ENCODE measurements at regions not wholly inside any gene's neighbourhood (a gene's known extent, or its start where the extent isn't known, plus 50 kb on each side); places are given as distances from the start of the nearest gene placed in this dataset.

DNA sequence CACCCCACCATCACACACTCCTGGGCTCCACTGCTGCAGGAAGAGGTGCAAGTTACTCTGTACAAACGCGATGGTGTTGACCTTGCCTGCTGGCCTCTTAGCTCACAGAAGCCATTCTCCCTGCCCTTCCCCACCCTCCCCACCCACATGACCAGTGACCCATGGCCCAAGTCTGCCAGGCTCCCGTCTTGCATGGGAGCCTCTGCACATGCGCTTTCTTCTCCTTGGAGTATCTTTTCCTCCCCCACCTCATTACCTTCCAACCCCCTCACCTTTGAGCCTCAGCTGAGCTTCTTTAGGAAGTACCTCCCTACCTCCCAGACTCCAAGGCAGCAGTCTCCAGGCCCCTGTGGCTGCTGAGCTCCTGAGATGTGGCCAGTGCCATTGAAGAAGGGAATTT is 337.7 kb upstream of the ZNF32 start:
- DNase-seq: no peak

DNA sequence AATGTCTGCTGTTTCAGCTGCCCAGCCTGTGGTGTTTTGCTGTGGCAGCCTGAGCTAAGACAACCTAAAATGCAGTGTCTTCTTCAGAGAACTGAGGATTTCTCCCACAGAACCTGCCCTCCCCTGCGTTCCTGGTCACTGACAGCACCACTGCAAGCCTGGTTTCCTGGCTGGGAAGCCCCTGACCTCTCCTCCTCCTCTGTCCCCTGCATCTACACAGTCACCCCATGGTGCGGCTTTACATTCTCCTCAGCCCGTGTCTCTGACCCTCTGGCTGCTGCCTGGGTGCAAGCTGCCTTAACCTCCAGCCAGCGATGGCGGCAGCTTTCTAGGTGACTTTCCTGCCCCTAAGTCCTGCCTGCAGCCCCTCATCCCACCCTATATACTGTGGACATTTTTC is 337.3 kb upstream of the ZNF32 start:
- peak; percentile 21 for DNase-seq

DNA sequence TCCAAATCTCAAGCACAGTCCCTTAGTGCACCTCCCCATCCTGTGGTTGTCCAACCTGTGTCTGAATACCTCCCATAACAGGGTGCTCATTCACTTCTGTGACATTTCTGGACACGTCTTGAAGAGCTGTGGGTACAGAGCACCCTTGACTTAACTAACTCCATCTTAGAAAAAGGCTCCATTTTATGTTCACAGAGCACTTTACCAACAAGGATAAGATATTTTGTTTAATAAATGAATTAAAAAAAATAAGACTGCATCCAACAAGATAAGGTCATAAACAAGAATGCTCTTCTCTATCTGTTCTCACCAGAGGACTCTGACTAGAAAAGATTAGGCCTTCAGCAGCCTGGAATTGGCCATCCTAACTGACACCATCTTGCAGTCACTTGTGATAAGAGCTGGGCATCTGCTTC is 335.2 kb upstream of the ZNF32 start:
- no peak for DNase-seq

DNA sequence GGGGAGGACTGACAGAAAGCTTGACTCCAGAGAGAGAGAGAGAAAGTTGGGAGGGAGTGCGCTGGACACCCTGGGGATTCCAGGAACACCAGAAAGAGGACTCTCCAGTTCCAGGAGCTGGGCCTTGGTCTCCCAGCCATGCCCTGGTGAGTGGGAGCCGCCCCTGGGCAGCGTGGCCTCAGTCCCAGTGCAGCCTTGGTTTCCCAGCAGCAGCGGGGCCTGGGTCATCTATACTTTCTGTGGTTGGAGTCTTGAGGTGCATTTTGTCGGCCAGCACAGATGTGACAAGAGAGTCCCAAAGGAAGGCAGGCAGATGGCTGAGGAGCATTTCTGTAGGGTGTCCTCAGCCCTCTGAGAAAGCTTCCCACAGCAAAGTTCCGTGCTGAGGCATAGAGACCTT is 334.7 kb upstream of the ZNF32 start:
- DNase-seq: peak; percentile 35

DNA sequence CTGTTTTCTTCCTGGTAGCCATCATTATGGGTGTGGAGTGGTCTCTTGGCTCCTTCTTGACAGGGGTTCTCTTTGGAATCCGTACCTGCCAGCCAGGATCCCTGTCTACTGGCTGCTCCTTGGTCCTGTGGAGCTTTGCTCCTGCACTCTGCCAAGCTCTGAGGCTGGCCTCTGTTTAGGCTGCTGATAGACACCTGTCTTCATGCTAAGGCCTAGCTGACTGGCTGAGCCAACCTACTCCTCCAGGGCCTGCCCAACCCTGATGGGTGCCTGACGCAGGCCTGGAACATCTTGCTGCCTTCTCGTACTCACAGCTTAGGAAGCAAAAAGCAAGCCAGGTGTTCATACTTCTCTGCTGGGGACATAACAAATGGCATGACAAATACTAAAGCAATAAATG is 333.6 kb upstream of the ZNF32 start:
- DNase-seq: peak; percentile 32

DNA sequence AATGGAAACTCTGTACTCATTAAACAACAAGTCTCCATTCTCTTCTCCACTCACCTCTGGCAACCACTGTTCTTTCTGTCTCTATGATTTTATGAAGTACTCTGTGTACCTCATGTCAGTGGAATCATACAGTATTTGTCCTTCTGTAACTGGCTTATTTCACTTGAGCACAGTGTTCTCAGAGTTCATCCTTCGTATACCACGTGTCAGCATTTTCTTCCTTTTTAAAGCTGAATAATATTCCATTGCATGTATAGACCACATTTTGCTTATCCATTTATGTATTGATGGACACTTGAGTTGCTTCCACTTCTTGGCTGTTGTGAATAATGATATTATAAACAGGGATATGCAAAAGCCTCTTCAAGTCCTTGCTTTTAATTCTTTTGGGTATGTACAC is 333.0 kb upstream of the ZNF32 start:
- no peak for DNase-seq

DNA sequence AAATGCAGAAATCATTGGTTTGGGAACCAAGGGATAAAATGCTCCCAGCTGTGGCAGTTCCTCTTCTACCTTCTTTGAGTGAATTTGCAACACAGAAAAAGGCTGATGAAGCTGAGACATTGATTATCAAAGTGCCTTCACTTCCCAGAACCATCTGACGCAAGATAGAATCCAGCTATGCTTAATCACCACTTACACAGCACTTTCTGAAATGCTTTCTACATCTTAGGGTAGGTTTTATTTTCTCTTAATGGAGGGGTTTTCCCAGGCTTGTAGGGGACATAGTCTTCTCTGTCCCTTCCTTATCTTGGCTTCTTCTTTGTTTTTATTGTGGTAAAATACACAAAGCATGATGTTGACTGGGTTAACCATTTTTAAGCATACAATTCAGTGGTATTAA is 332.6 kb upstream of the ZNF32 start:
- no peak for DNase-seq

DNA sequence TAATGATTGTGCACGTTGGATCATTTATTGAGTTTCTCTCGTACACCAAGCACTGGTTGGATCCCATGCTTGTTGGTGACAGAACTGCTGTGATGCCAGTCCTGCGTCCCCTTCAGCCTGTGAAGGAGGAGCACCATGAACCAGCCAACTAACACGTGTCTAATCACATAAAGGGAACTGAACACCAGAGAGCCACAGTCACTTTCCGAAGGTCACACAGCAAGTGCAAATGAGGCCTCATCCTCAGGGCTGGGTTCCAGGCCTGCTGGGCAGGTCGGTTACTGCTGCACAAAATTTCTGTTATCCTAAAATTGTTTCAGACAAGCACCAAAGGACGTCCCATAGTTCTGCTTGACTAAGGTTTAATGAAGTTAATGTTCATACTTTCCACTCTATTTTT is 332.0 kb upstream of the ZNF32 start:
- DNase-seq: no peak

DNA sequence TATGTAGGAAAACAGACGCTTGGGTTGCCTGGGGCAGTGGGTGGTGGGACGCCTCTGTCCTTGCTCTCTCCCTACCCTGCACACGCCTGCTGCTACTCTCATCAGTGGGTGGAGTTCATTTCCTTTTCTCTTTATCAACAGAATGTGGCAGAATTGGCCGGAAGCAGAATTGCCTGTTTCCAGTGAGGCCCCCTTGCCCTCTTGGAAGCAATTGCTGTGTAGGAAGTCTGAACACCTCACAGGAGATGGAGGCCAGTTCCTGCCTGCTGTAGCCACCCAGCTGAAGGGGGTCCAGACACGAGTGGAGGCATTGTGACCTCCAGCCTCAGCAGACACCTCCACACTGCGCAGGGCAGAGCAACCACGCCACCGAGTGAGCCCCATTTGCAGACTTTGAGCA is 331.6 kb upstream of the ZNF32 start:
- peak; percentile 49 for DNase-seq

DNA sequence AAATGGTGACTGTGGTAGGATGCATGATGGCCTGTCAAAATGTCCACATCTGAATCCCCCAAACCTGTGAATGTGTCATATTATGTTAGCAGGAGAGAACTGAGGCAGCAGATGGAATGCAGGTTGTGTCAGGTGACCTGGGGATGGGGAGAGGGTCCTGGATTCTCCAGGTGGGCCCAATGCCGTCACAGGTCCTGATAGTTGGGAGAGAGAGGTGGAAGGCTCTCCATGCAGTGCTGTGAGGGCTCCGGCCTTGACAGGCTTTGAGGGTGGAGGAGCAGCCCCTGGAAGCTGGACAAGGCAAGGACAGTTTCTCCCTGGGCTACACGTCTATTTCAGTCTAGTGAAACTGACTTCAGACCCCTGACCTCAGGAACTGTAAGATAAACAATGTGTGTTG is 330.9 kb upstream of the ZNF32 start:
- no peak for DNase-seq

DNA sequence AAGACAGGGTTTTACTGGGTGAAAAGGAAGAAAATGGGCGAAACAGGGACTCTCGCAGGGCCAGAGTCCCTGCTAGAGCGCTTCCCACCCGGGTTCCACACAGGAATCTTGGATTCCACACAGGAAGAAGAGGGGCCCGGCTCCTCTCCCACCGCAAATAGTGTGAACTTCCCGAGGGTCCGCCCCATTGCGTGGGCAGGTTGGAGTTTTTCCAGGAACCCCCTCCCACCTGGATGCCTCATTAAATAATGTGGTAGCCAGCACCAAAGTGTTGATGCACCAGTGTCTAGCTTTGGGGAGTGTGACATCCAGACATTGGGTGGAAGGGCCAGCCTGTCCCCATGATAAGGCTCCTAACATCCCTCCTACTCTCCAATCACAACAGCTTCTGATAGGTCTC is 330.3 kb upstream of the ZNF32 start:
- DNase-seq: no peak

DNA sequence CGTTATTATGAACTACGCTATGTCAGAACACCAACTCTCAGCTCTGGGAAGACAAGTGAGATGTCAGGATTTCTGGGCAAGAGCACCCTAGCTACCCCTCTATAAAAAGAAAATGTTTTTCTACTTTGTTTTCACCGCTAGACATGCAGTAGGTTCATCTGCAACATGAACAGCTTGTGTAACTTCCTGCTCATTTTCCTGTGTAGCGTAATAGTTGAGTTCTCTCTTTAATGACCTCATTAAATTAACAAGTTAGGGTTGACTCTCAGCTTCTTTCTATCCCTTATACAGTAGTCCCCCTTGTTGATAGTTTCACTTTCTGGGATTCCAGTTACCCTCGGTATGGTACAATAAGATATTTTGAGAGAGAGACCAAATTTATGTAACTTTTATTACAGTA is 329.4 kb upstream of the ZNF32 start:
- DNase-seq: no peak

DNA sequence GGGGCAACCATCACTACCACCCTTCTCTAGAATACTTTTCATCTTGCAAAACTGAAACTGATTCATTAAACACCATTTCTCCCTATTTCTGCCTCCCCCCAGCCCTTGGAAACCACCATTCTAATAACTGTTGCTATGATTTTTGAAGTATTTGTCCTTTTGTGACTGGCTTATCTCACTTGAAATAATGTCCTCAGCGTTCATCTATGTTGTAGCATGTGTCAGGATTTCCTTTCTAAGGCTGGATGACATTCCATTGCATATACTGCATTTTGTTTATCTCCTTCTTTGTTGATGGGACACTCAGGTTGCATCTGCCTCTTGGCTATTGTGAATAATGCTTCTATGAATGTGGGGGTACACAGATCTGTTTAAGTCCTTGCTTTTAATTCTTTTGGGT is 327.6 kb upstream of the ZNF32 start:
- DNase-seq: no peak

DNA sequence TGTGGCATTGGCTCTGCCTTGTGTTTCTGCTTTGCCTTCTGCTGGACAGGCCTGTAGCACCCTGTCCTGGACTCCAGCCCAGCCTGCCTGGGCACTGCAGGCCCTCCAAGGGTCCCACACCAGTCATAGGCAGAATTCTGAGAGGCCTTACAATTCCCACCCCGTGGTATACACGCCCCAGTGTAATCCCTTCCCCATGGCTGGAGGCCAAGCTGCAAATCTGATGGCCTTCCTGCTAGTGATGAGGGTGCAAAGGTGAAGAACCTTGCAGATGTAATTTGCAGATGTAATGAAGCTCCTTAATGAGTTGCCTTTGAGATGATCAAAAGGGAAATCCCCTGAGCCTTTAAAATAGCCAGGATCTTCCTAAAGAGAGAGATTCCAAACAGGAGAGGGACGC is 325.1 kb upstream of the ZNF32 start:
- DNase-seq: no peak

DNA sequence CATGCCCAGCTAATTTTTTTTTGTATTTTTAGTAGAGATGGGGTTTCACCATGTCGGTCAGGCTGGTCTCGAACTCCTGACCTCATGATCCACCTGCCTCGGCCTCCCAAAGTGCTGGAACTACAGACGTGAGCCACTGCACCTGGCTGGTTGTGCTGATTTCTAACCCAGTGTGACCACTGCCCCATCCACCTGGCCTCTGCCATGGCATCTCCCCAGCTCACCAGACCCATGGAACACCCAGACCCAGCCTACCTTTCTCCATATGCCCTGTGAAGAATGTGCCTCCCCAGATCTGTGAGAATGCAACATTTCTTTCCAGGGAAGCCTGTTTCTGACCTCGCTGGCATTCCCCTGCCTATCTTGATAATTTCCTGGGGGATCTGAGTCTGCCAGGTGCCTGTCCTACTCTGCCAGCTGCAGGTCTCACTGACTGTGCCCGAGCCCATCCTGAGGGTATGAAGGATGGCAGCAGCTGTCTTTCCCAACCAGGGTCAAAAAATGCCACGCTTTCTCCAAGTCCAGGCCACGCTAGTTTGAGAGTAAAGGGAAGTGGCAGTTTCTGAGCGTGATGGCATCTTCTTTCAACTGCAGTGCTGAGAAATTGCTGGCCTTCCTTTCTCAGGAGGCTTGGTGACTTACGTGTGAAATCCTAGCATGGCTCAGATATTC is 324.4 kb upstream of the ZNF32 start:
- peak; percentile 30 for DNase-seq

DNA sequence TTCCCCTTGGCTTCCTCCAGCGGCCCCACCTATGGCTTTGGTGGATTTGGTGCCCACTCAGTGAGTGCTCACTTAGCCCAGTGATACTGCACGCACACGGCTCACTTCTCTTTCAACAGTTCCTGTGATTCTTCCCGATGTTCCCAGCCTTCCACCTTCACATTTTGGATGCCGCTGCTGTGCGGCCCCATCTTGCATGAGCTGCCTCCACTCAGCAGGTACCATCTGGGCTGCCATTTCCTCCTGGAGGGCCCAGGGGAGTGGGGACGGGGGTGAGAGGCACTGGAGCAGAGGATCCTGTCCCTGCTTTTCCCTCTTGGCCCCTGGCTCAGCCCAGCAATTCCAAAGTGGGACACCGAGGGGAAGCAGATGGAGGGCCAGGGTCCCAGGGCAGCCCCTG is 323.3 kb upstream of the ZNF32 start:
- DNase-seq: peak; percentile 28

DNA sequence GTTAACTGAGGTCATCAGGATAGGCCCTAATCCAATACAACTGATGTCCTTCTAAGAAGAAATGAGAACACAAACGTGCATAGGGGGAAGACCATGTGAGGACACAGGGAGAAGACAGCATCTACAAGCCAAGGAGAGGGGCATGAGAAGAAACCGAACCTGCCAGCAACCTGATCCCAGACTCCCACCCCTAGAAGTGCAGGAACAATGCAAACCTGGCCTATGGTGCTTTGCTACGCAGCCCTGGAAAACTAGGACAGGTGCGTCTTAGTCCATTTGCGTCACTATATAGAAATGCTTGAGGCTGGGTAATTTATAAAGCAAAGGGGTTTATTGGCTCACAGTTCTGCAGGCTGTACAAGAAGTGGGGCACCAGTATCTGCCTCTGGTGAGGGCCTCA is 322.6 kb upstream of the ZNF32 start:
- DNase-seq: no peak

DNA sequence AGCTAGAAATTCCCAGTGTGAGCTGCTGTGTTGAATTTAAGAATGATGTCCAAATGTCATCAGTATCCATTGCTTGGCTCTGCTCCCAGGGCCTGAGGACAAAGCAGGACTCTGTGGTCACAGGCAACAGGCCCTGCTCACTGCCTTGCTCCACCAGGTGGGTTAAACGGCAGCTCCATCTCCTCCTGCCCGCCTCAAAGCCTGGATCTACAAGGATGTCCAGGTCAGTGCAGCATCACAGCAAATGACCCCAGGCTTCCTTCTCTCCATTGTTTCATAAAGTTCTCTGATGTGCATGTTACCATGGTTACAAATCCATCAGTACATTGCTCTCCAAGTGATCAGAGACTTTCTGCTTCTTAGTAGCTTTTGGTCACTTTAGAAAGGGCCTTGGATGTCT is 322.0 kb upstream of the ZNF32 start:
- no peak for DNase-seq

DNA sequence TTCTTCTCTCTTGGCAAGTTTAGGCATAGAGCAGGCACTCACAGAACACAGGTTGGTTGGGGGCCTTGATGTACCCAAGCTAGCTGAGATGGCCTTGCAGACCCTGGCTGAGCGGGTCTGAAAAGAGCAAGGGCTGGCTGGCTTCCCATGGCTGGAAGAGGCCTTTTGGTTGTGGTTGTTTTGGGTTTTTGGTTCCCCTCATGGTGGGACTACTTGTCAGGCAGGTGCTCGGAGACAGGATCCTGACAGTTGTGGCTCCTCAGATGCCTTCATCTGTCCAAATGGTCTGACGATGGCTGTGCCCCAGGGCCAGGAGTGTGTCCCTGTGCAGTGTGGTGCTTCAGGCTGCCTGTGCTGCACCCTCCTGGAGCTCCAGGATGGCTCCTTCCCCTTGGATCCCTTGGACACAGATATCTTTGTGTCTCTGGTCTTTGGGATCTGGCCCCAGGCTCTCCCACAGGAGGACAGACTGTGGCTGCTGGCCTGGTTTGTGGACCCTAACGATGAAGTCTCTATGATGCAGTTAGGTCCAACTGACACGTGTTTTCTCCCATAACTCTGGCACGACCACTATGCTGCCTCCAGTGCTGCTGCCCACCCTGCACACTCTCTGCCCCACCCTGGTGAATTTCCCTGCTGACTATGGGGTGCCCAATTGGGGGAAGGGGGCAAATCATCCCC is 321.5 kb upstream of the ZNF32 start:
- DNase-seq: peak; percentile 44

DNA sequence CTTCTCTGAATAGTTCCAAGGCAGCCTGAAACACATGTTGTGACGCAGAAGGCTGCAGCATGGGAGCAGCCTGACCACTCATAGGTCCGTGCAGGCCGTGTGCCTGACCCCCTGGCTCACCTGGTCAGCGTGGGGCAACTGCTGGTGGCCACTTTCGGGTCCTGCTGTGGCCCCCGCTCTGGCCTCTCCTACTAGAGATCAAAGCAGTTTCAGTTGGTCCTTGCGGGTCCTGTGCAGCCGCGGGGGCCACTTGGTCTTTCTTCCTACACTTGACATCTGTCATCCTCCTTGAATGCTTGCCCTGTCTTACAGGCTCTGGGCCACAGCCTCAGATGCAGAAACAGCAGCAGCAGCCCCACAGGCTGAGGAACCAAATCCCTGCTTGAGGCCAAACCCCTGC is 320.8 kb upstream of the ZNF32 start:
- DNase-seq: peak; percentile 26

DNA sequence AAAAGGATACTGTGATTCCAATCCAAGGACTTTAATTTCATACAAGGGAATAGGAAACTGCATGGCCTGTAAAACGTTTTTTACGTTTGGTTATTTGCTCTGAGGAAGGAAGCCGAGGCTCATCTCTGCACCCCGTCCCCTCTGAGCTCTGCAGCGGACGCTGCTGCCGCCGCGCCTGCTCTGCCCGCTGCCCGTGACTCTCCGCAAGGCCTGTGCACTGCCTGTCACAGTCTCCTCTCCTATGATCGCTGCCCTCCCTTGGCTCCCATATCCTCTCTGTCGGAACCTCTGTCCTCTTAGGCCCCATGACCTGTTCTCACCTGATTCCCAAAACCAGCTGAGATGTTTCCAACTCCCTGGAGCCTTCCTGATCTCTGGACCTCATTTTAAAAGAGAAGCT is 320.3 kb upstream of the ZNF32 start:
- no peak for DNase-seq

DNA sequence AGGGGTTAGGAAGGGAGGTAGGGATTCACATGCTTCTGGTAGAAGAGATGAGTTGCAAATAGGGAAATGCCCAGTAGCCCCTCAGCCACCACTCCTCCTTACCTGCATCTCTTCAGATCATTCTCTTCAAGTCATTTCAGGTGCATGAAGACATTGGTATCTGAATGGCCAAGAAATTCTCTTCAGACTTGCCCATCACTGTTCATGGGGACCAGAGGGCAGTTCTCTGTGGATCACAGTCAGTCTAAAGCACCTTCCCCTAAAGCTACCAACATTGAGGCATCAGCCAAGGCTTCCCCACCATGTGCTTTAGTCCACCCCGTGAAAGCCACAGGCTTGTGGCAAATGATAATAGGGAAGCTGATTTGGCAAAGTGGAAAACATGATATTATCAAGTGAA is 319.4 kb upstream of the ZNF32 start:
- no peak for DNase-seq

DNA sequence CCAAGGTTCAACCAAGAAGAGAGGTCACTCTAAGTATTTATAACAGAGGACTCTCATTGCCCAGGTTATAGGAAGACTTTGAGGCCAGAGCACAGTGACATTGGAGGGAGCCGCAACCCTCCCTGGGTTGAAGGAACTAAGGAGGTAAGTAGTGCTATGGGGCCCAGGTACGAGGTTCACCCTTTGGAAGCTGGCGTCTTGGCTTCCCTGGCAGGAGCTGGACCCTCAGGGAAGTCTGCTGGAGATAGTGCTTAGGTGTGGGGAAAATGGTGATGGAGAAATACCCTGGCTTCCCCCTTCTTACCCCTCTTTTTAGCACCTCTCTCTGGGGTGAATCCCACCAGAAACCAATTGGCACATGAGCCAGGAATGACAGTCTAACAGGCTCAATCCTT is 317.9 kb upstream of the ZNF32 start:
- DNase-seq: no peak

DNA sequence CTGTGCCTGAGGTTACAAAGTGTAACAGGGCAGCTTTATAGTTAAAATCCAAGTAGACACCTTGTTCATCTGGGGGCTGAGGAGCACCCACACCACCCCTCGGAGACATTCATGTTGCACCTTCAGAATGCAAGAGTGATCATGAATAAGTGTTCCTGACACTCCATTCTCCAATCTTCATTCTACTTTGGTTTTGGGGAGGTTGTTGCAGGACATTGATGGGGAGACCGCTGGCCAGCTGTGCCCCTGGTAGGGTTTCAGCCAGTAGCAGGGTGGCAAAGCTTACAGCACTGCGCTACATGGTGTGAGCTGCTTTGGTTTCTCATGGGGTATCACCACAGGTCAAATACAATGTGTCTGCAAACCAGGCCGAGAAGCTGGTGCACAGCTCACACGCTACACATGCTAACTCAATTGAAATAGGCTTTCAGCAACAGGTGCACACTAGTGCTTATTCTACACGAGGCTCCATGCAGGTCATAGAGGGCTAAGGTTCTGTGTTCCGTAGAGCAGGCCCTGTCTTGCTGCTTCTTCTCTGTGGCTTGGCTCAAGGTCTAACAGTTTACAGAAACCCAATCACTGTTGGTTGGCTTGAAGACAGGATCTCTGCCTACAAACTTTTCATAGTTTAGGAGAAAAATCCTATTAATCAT is 317.4 kb upstream of the ZNF32 start:
- DNase-seq: peak; percentile 41

Data from activated CD8-positive, alpha-beta memory T cell treated with anti-CD3 and anti-CD28 coated beads for 24 hours (primary cell).